ENCODE measurements at regions not wholly inside any gene's neighbourhood (a gene's known extent, or its start where the extent isn't known, plus 50 kb on each side); places are given as distances from the start of the nearest gene placed in this dataset.

DNA sequence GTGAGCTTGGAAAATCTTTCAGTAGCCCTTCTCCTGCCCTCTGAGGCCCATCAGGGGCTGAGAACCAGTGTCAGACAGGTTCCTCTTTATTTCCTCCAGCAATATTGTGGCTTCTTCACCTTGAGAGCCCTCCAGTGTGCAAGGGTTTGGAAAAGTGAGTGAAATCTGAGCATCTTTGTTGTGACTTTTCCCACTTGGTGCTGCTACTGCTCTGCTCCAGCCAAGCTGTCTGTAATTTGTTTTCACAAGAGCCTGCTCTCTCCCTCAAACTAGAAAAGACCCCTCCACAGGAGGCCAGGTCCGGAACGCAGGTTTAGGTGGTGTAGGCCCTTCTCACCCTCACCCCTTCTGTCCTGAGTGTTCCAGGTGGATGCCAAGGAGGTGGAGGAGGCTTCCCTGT lies 57.4 kb upstream of the SPRY4 start:
- peaks cover 4 to 17% of the 10 kb centered on the region in 2 donors for H3K27me3 ChIP-seq (ENCODE audit: control insufficient read depth in 2 of 2, insufficient read depth in 2 of 2, low read length in 2 of 2)
- H3K4me3 ChIP-seq (replicated peaks in 1 of 3; ENCODE audit: low read depth in 2 of 3, low read length in 3 of 3) = no peak overlapping the region
- Mint-ChIP-seq H3K4me1 (peaks cover 11% of the 10 kb centered on the region), H3K27me3 (ENCODE audit: low read depth in 3 of 3) (peaks cover 27 to 44% (median 35%) of the 10 kb centered on the region in 3 donors), H3K4me3 (peak overlapping the region in 1 of 2 donors; percentile 13), H3K27ac (peak overlapping the region in 1 of 7 donors; percentile 57), H3K9me3 (peaks cover 0 to 9% (median 1%) of the 10 kb centered on the region in 7 donors), H3K36me3 (peaks cover under 1 to 2% of the 10 kb centered on the region in 2 donors)
- no CpG with 5 or more reads among the region's 2 CpGs for WGBS (ENCODE audit: insufficient coverage)
- H3K36me3 ChIP-seq (replicated peaks in 1 of 2; ENCODE audit: control insufficient read depth in 1 of 2, insufficient read depth in 2 of 2, low read length in 2 of 2) = no peaks in the 10 kb centered on the region
- no peaks in the 10 kb centered on the region for H3K79me2 ChIP-seq (ENCODE audit: insufficient read depth, low read length)
- H2AFZ ChIP-seq (ENCODE audit: insufficient read depth, low read depth, low read length, poor library complexity, severe bottlenecking) = no peak overlapping the region
- no peaks in the 10 kb centered on the region for H4K20me1 ChIP-seq (ENCODE audit: insufficient read depth, low read length)
- H3K9me3 ChIP-seq (replicated peaks in 1 of 2; ENCODE audit: control insufficient read depth in 1 of 2, insufficient read depth in 1 of 2, low read length in 2 of 2) = no peaks in the 10 kb centered on the region
- TF ChIP-seq, protein P1, sequence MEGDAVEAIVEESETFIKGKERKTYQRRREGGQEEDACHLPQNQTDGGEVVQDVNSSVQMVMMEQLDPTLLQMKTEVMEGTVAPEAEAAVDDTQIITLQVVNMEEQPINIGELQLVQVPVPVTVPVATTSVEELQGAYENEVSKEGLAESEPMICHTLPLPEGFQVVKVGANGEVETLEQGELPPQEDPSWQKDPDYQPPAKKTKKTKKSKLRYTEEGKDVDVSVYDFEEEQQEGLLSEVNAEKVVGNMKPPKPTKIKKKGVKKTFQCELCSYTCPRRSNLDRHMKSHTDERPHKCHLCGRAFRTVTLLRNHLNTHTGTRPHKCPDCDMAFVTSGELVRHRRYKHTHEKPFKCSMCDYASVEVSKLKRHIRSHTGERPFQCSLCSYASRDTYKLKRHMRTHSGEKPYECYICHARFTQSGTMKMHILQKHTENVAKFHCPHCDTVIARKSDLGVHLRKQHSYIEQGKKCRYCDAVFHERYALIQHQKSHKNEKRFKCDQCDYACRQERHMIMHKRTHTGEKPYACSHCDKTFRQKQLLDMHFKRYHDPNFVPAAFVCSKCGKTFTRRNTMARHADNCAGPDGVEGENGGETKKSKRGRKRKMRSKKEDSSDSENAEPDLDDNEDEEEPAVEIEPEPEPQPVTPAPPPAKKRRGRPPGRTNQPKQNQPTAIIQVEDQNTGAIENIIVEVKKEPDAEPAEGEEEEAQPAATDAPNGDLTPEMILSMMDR (IDR thresholded peaks at IDR 0.05) = no peak
- no peak overlapping the region for H3K4me2 ChIP-seq (replicated peaks; ENCODE audit: extremely low read depth, low read length, poor library complexity, severe bottlenecking)
- intact Hi-C loops (cut with micrococcal nuclease) = no loop called here
- no peak overlapping the region for H3K27ac ChIP-seq (ENCODE audit: low read depth in 1 of 2, low read length in 2 of 2)
- peaks cover 12 to 14% of the 10 kb centered on the region in 2 donors for H3K4me1 ChIP-seq (ENCODE audit: control insufficient read depth in 1 of 2, insufficient read depth in 2 of 2, low read length in 2 of 2)
- no peak for DNase-seq
- H3K9ac ChIP-seq (ENCODE audit: insufficient read depth, low read length, poor library complexity, severe bottlenecking) = no peak overlapping the region

DNA sequence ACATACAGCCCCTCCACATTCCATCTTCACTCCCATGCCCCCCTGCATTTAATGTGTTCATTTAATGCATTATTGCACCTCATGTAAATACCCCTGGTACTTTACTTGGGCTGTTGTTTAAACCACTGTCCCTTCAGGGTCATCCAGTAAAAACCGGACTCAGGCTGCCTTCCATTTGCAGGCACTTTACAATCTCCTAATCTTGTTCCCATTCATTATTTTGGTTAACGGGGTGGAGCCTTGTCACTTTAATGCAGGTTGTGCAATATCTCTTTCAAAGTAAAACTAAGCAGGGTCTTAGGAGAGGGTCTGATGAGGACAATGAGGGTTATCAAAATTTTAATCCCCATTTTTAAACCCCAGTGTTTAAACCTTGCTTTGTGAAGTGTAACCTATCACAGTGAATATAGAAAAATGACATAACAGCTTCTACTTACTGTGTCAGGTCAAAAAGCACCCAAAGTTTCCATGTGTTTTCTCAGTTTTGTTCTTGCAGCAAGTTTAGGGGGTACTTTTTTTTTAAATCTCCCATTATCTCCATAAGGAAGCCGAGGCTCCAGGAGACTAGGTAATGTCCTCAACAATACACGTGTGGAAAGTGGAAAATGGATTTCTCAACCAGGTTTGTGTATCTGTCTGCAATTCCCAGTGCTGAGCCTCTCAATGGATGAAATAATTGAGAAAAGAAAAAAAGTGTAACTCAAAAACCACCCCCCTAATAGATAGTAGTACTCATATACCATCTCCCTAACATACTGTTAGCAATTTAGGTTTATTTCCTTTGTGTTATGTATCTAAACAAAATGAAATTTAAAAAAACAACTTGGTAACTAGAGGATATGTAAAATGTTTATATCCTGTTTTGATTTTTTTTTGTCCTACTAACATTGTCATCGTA lies 54.2 kb upstream of the SPRY4 start:
- TF ChIP-seq, protein P1 (IDR thresholded peaks at IDR 0.05) = no peak
- Histone ChIP-seq H3K36me3 (replicated peaks in 1 of 2; ENCODE audit: control insufficient read depth in 1 of 2, insufficient read depth in 2 of 2, low read length in 2 of 2) (no peaks in the 10 kb centered on the region), H3K4me1 (ENCODE audit: control insufficient read depth in 1 of 2, insufficient read depth in 2 of 2, low read length in 2 of 2) (no peaks in the 10 kb centered on the region), H3K9ac (ENCODE audit: insufficient read depth, low read length, poor library complexity, severe bottlenecking) (no peak overlapping the region), H3K9me3 (replicated peaks in 1 of 2; ENCODE audit: control insufficient read depth in 1 of 2, insufficient read depth in 1 of 2, low read length in 2 of 2) (no peaks in the 10 kb centered on the region), H4K20me1 (ENCODE audit: insufficient read depth, low read length) (no peaks in the 10 kb centered on the region), H2AFZ (ENCODE audit: insufficient read depth, low read depth, low read length, poor library complexity, severe bottlenecking) (no peak overlapping the region), H3K79me2 (ENCODE audit: insufficient read depth, low read length) (no peaks in the 10 kb centered on the region), H3K27me3 (ENCODE audit: control insufficient read depth in 2 of 2, insufficient read depth in 2 of 2, low read length in 2 of 2) (peaks cover 0 to 18% of the 10 kb centered on the region in 2 donors), H3K4me2 (replicated peaks; ENCODE audit: extremely low read depth, low read length, poor library complexity, severe bottlenecking) (no peak overlapping the region), H3K27ac (ENCODE audit: low read depth in 1 of 2, low read length in 2 of 2) (no peak overlapping the region), H3K4me3 (replicated peaks in 1 of 3; ENCODE audit: low read depth in 2 of 3, low read length in 3 of 3) (no peak overlapping the region)
- H3K9me3 Mint-ChIP-seq = peaks cover 0 to 6% (median 0%) of the 10 kb centered on the region in 7 donors
- intact Hi-C loops (cut with micrococcal nuclease) = no loop called here
- H3K36me3 Mint-ChIP-seq = no peaks in the 10 kb centered on the region
- no peak overlapping the region for H3K27ac Mint-ChIP-seq
- H3K27me3 Mint-ChIP-seq (ENCODE audit: low read depth in 3 of 3) = peaks cover 15 to 31% (median 17%) of the 10 kb centered on the region in 3 donors
- no CpG with 5 or more reads among the region's 5 CpGs for WGBS (ENCODE audit: insufficient coverage)
- H3K4me1 Mint-ChIP-seq = no peaks in the 10 kb centered on the region
- no peak overlapping the region for H3K4me3 Mint-ChIP-seq
- DNase-seq = no peak

Measured in CD14-positive monocyte (primary cell).